ENCODE measurements at regions not wholly inside any gene's neighbourhood (a gene's known extent, or its start where the extent isn't known, plus 50 kb on each side); places are given as distances from the start of the nearest gene placed in this dataset.

- TF ChIP-seq POLR2AphosphoS5 (IDR thresholded peaks at IDR 0.05; ENCODE audit: borderline replicate concordance, low read depth, low read length) (no peak), EZH2 (IDR thresholded peaks at IDR 0.05) (no peak)
Observed at GRCh38 chr4:27703771-27704170, 843.1 kb downstream of the STIM2 start.
